ENCODE measurements at regions not wholly inside any gene's neighbourhood (a gene's known extent, or its start where the extent isn't known, plus 50 kb on each side); places are given as distances from the start of the nearest gene placed in this dataset.

- no peak overlapping the region for H3K4me3 Mint-ChIP-seq
Observed at GRCh38 chrX:39016556-39016955, 215.3 kb downstream of the MID1IP1 start.

GRCh38 chrX:39017077-39017476 is 215.8 kb downstream of the MID1IP1 start:
- Mint-ChIP-seq H3K27ac (no peak overlapping the region), H3K4me3 (no peak overlapping the region), H3K36me3 (ENCODE audit: low read depth) (no peaks in the 10 kb centered on the region), H3K9me3 (no peaks in the 10 kb centered on the region), H3K4me1 (ENCODE audit: low read depth) (no peaks in the 10 kb centered on the region), H3K27me3 (ENCODE audit: insufficient read depth) (peaks cover 2% of the 10 kb centered on the region)
- DNase-seq (ENCODE audit: low spot score), result no peak
- intact Hi-C loops (cut with micrococcal nuclease), result no loop called here

More at GRCh38 chrX:39016556-39016955, 215.3 kb downstream of the MID1IP1 start:
- DNase-seq (ENCODE audit: low spot score), result no peak
- Mint-ChIP-seq H3K27ac (no peak overlapping the region), H3K36me3 (ENCODE audit: low read depth) (no peaks in the 10 kb centered on the region), H3K9me3 (no peaks in the 10 kb centered on the region), H3K27me3 (ENCODE audit: insufficient read depth) (peaks cover 2% of the 10 kb centered on the region), H3K4me1 (ENCODE audit: low read depth) (no peaks in the 10 kb centered on the region)
- intact Hi-C loops (cut with micrococcal nuclease), result no loop called here

- Mint-ChIP-seq H3K27ac (no peak overlapping the region), H3K4me1 (ENCODE audit: low read depth) (no peaks in the 10 kb centered on the region), H3K27me3 (ENCODE audit: insufficient read depth) (peaks cover 2% of the 10 kb centered on the region), H3K9me3 (no peaks in the 10 kb centered on the region), H3K36me3 (ENCODE audit: low read depth) (no peaks in the 10 kb centered on the region), H3K4me3 (no peak overlapping the region)
- intact Hi-C loops (cut with micrococcal nuclease), result no loop called here
- no peak for DNase-seq (ENCODE audit: low spot score)
Observed at GRCh38 chrX:39017716-39018115, 216.5 kb downstream of the MID1IP1 start.

- Mint-ChIP-seq H3K4me3 (no peak overlapping the region), H3K27ac (no peak overlapping the region), H3K4me1 (ENCODE audit: low read depth) (no peaks in the 10 kb centered on the region), H3K27me3 (ENCODE audit: insufficient read depth) (no peaks in the 10 kb centered on the region), H3K36me3 (ENCODE audit: low read depth) (no peaks in the 10 kb centered on the region), H3K9me3 (no peaks in the 10 kb centered on the region)
- no peak for DNase-seq (ENCODE audit: low spot score)
- intact Hi-C loops (cut with micrococcal nuclease), result no loop called here
Observed at GRCh38 chrX:39018541-39018940, 217.3 kb downstream of the MID1IP1 start.

- Mint-ChIP-seq H3K4me1 (ENCODE audit: low read depth) (no peaks in the 10 kb centered on the region), H3K27me3 (ENCODE audit: insufficient read depth) (no peaks in the 10 kb centered on the region), H3K36me3 (ENCODE audit: low read depth) (no peaks in the 10 kb centered on the region), H3K4me3 (no peak overlapping the region), H3K27ac (no peak overlapping the region), H3K9me3 (no peaks in the 10 kb centered on the region)
- no peak for DNase-seq (ENCODE audit: low spot score)
- intact Hi-C loops (cut with micrococcal nuclease), result no loop called here
Observed at GRCh38 chrX:39019056-39019455, 217.8 kb downstream of the MID1IP1 start.

- no peaks in the 10 kb centered on the region for H3K9me3 Mint-ChIP-seq
- H3K4me3 Mint-ChIP-seq, result no peak overlapping the region
- no peaks in the 10 kb centered on the region for H3K36me3 Mint-ChIP-seq (ENCODE audit: low read depth)
- H3K27me3 Mint-ChIP-seq (ENCODE audit: insufficient read depth), result no peaks in the 10 kb centered on the region
- no peaks in the 10 kb centered on the region for H3K4me1 Mint-ChIP-seq (ENCODE audit: low read depth)
- H3K27ac Mint-ChIP-seq, result no peak overlapping the region
- no peak for DNase-seq (ENCODE audit: low spot score)
- intact Hi-C loops (cut with micrococcal nuclease), result no loop called here
Observed at GRCh38 chrX:39020051-39020669, 218.9 kb downstream of the MID1IP1 start.

- Mint-ChIP-seq H3K4me1 (ENCODE audit: low read depth) (no peaks in the 10 kb centered on the region), H3K27ac (no peak overlapping the region), H3K9me3 (no peaks in the 10 kb centered on the region), H3K4me3 (no peak overlapping the region), H3K36me3 (ENCODE audit: low read depth) (no peaks in the 10 kb centered on the region), H3K27me3 (ENCODE audit: insufficient read depth) (no peaks in the 10 kb centered on the region)
- intact Hi-C loops (cut with micrococcal nuclease), result no loop called here
- no peak for DNase-seq (ENCODE audit: low spot score)
Observed at GRCh38 chrX:39022106-39022505, 220.8 kb downstream of the MID1IP1 start.

GRCh38 chrX:39029221-39029620 is 228.0 kb downstream of the MID1IP1 start:
- H3K27ac Mint-ChIP-seq, result no peak overlapping the region
- H3K9me3 Mint-ChIP-seq, result peaks cover 20% of the 10 kb centered on the region
- H3K4me3 Mint-ChIP-seq, result no peak overlapping the region
- no peaks in the 10 kb centered on the region for H3K27me3 Mint-ChIP-seq (ENCODE audit: insufficient read depth)
- H3K36me3 Mint-ChIP-seq (ENCODE audit: low read depth), result no peaks in the 10 kb centered on the region
- DNase-seq (ENCODE audit: low spot score), result no peak
- no peaks in the 10 kb centered on the region for H3K4me1 Mint-ChIP-seq (ENCODE audit: low read depth)
- intact Hi-C loops (cut with micrococcal nuclease), result no loop called here

- Mint-ChIP-seq H3K4me1 (ENCODE audit: low read depth) (no peaks in the 10 kb centered on the region), H3K27me3 (ENCODE audit: insufficient read depth) (no peaks in the 10 kb centered on the region), H3K27ac (no peak overlapping the region), H3K9me3 (peaks cover 20% of the 10 kb centered on the region), H3K4me3 (no peak overlapping the region), H3K36me3 (ENCODE audit: low read depth) (no peaks in the 10 kb centered on the region)
- intact Hi-C loops (cut with micrococcal nuclease), result no loop called here
- DNase-seq (ENCODE audit: low spot score), result no peak
Observed at GRCh38 chrX:39030636-39031035, 229.4 kb downstream of the MID1IP1 start.

- no peak overlapping the region for H3K27ac Mint-ChIP-seq
- H3K4me3 Mint-ChIP-seq, result no peak overlapping the region
- no peaks in the 10 kb centered on the region for H3K27me3 Mint-ChIP-seq (ENCODE audit: insufficient read depth)
- intact Hi-C loops (cut with micrococcal nuclease), result no loop called here
- no peaks in the 10 kb centered on the region for H3K4me1 Mint-ChIP-seq (ENCODE audit: low read depth)
- H3K36me3 Mint-ChIP-seq (ENCODE audit: low read depth), result no peaks in the 10 kb centered on the region
- no peaks in the 10 kb centered on the region for H3K9me3 Mint-ChIP-seq
- no peak for DNase-seq (ENCODE audit: low spot score)
Observed at GRCh38 chrX:39039890-39040289, 238.6 kb downstream of the MID1IP1 start.

- H3K4me1 Mint-ChIP-seq (ENCODE audit: low read depth), result no peaks in the 10 kb centered on the region
- no peak overlapping the region for H3K27ac Mint-ChIP-seq
- no peaks in the 10 kb centered on the region for H3K36me3 Mint-ChIP-seq (ENCODE audit: low read depth)
- no peak overlapping the region for H3K4me3 Mint-ChIP-seq
- no peaks in the 10 kb centered on the region for H3K9me3 Mint-ChIP-seq
- intact Hi-C loops (cut with micrococcal nuclease), result no loop called here
- no peaks in the 10 kb centered on the region for H3K27me3 Mint-ChIP-seq (ENCODE audit: insufficient read depth)
- no peak for DNase-seq (ENCODE audit: low spot score)
Observed at GRCh38 chrX:39043838-39044550, 242.7 kb downstream of the MID1IP1 start.

GRCh38 chrX:39047174-39047573 is 245.9 kb downstream of the MID1IP1 start:
- H3K27ac Mint-ChIP-seq, result no peak overlapping the region
- intact Hi-C loops (cut with micrococcal nuclease), result no loop called here
- H3K4me1 Mint-ChIP-seq (ENCODE audit: low read depth), result no peaks in the 10 kb centered on the region
- H3K9me3 Mint-ChIP-seq, result no peaks in the 10 kb centered on the region
- no peak overlapping the region for H3K4me3 Mint-ChIP-seq
- DNase-seq (ENCODE audit: low spot score), result no peak
- H3K27me3 Mint-ChIP-seq (ENCODE audit: insufficient read depth), result peaks cover 2% of the 10 kb centered on the region
- H3K36me3 Mint-ChIP-seq (ENCODE audit: low read depth), result no peaks in the 10 kb centered on the region

GRCh38 chrX:39049975-39050374 is 248.7 kb downstream of the MID1IP1 start:
- intact Hi-C loops (cut with micrococcal nuclease), result no loop called here
- Mint-ChIP-seq H3K4me3 (no peak overlapping the region), H3K36me3 (ENCODE audit: low read depth) (no peaks in the 10 kb centered on the region), H3K27ac (no peak overlapping the region), H3K4me1 (ENCODE audit: low read depth) (no peaks in the 10 kb centered on the region), H3K9me3 (no peaks in the 10 kb centered on the region), H3K27me3 (ENCODE audit: insufficient read depth) (peaks cover 2% of the 10 kb centered on the region)
- no peak for DNase-seq (ENCODE audit: low spot score)
